K562 (cell line): ENCODE measurements at regions not wholly inside any gene's neighbourhood (a gene's known extent, or its start where the extent isn't known, plus 50 kb on each side); places are given as distances from the start of the nearest gene placed in this dataset.

Experiments used
- ATAC-seq: fragments of 200-7000 bp; cut with Tn5 transposase; 3 replicates; pipeline ENCODE4 v1.9.1; 2020; ENCODE audit warnings: moderate library complexity
- BruUV-seq: library from RNA; stranded (reverse); fragments of 400-500 nt; replicated peaks from 2 replicates; lab custom pipeline; 2021; lab: Mats Ljungman, UMichigan
- CTCF ChIA-PET: fragments of 300-600 bp; formaldehyde crosslinking; extraction: SDS; loops from one replicate; lab custom pipeline; 2021; ENCODE audit warnings: low intra/inter-chr PET ratio; lab: Yijun Ruan, JAX
- POLR2A ChIA-PET: fragments of 300-600, 350-650 bp; sonication (Branson Sonifier 250); formaldehyde crosslinking; extraction: SDS; loops from one replicate; lab custom pipeline; 2021; ENCODE audit warnings: antibody characterized with exemption, inconsistent platforms; lab: Yijun Ruan, JAX
- DNase-seq, 4 experiments: peaks; one replicate each; pipeline versions ENCODE4 v3.0.0 to v3.0.0-alpha.2; 2011 to 2018; ENCODE audit warnings: low spot score in 3 of 4, mixed read lengths in 3 of 4; ENCODE audit errors: extremely low read depth in 1 of 4
- FAIRE-seq: peaks from 2 replicates; lab custom pipeline; 2011; peaks lifted over from hg19 to GRCh38; lab: Jason Lieb, UNC
- H2AFZ ChIP-seq: 2 replicates; pipeline ENCODE4 v1.6.0; 2011; ENCODE audit warnings: low read depth, low read length, control low read depth, inconsistent platforms
- H3K27ac ChIP-seq: fragments of 200-600 bp; 3 replicates; pipeline ENCODE4 v1.8.0; 2011; ENCODE audit warnings: low read depth, mild to moderate bottlenecking, control low read depth, inconsistent platforms, low read length, moderate library complexity, mixed read lengths; ENCODE audit errors: extremely low read depth
- H3K27me3 ChIP-seq, 2 experiments: fragments of 300-600 bp in 1 of 2; 2 replicates in 1 of 2; 3 replicates in 1 of 2; pipeline versions ENCODE4 v1.6.0 to v1.8.0; 2011; ENCODE audit warnings: inconsistent platforms in 2 of 2, low read length in 2 of 2, mild to moderate bottlenecking in 1 of 2, mixed read lengths in 1 of 2, moderate library complexity in 1 of 2; ENCODE audit not compliant: control insufficient read depth in 2 of 2, insufficient read depth in 2 of 2
- H3K36me3 ChIP-seq: fragments of 300-600 bp; 3 replicates; pipeline ENCODE4 v1.8.0; 2011; ENCODE audit warnings: mild to moderate bottlenecking, low read length, inconsistent platforms; ENCODE audit not compliant: control insufficient read depth, insufficient read depth
- H3K4me1 ChIP-seq, 2 experiments: fragments of 200-600 bp in 1 of 2; replicated peaks in 1 of 2; 2 replicates in 1 of 2; 3 replicates in 1 of 2; pipeline versions ENCODE4 v1.5.1 to v1.8.0; 2011; ENCODE audit warnings: inconsistent platforms in 2 of 2, low read length in 2 of 2, mild to moderate bottlenecking in 1 of 2, mixed read lengths in 1 of 2, moderate library complexity in 1 of 2; ENCODE audit not compliant: control insufficient read depth in 2 of 2, insufficient read depth in 2 of 2
- H3K4me2 ChIP-seq: 2 replicates; pipeline ENCODE4 v1.6.1; 2011; ENCODE audit warnings: low read length, control low read depth, inconsistent platforms, mixed read lengths; ENCODE audit not compliant: insufficient read depth
- H3K4me3 ChIP-seq: fragments of 200-600 bp; sonication (generic), shearing (Covaris generic); 2 replicates; pipeline ENCODE4 v1.5.1; 2016; ENCODE audit warnings: control low read depth, inconsistent platforms
- H3K79me2 ChIP-seq: fragments of 200-600 bp; 3 replicates; pipeline ENCODE4 v1.8.0; 2011; ENCODE audit warnings: low read length, inconsistent platforms; ENCODE audit not compliant: control insufficient read depth, insufficient read depth
- H3K9ac ChIP-seq, 2 experiments: 2 replicates each; pipeline versions ENCODE4 v1.6.0 to v1.6.1; 2011; ENCODE audit warnings: low read depth in 2 of 2, low read length in 2 of 2, control low read depth in 1 of 2, inconsistent platforms in 1 of 2, mild to moderate bottlenecking in 1 of 2, mixed read lengths in 1 of 2; ENCODE audit not compliant: insufficient read depth in 1 of 2
- H3K9me1 ChIP-seq: one replicate; pipeline ENCODE4 v1.6.0; 2011; ENCODE audit warnings: inconsistent platforms, mild to moderate bottlenecking, low read length, moderate library complexity; ENCODE audit not compliant: control insufficient read depth, insufficient read depth
- H3K9me3 ChIP-seq: replicated peaks from 2 replicates; pipeline ENCODE4 v1.5.1; 2011; ENCODE audit warnings: low read depth, low read length, inconsistent platforms; ENCODE audit not compliant: control insufficient read depth, insufficient read depth
- H4K20me1 ChIP-seq: replicated peaks from 2 replicates; pipeline ENCODE4 v1.6.1; 2011; ENCODE audit warnings: low read length, inconsistent platforms, mixed read lengths; ENCODE audit not compliant: control insufficient read depth, insufficient read depth
- CHD1 ChIP-seq: fragments of 200-600 bp; sonication (generic); IDR thresholded peaks from one replicate; pipeline ENCODE4 v1.6.1; 2012; ENCODE audit warnings: mild to moderate bottlenecking, moderate library complexity, low read length, inconsistent platforms
- CHD4 ChIP-seq: fragments of 200-600 bp; sonication (generic); IDR thresholded peaks from 3 replicates; pipeline ENCODE4 v1.6.1; 2012; ENCODE audit warnings: low read depth, mild to moderate bottlenecking, mixed read lengths, low read length, inconsistent platforms; ENCODE audit not compliant: insufficient read depth, insufficient replicate concordance, poor library complexity, severe bottlenecking
- FOXJ2 ChIP-seq: fragments of 200-800 bp; sonication (Bioruptor generic); IDR thresholded peaks from 2 replicates; pipeline ENCODE4 v1.6.1; 2016; ENCODE audit warnings: missing genetic modification characterization, missing compliant biosample characterization
- GATA2 ChIP-seq: sonication (generic); formaldehyde crosslinking; IDR thresholded peaks from 2 replicates; pipeline ENCODE4 v1.4.0; 2020; ENCODE audit warnings: mild to moderate bottlenecking, missing genetic modification reagents
- MCM7 ChIP-seq, 2 experiments: fragments of 450-650 bp; IDR thresholded peaks; 2 replicates each; pipeline ENCODE4 v1.6.1; 2016 to 2018
- MECOM ChIP-seq: fragments of 250-450 bp; sonication (Bioruptor Pico); IDR thresholded peaks from 2 replicates; pipeline ENCODE4 v1.8.0; 2022; ENCODE audit warnings: inconsistent platforms
- MIER1 ChIP-seq: fragments of 450-650 bp; IDR thresholded peaks from 2 replicates; pipeline ENCODE4 v1.6.1; 2016; ENCODE audit warnings: antibody characterized with exemption, mild to moderate bottlenecking, low read depth
- NR4A1 ChIP-seq, 2 experiments: fragments of 250-450 bp in 1 of 2; fragments of 450-650 bp in 1 of 2; sonication (Bioruptor Pico) in 1 of 2; IDR thresholded peaks; 2 replicates each; pipeline versions ENCODE4 v1.4.0 to v1.6.1; 2016 to 2020; ENCODE audit warnings: mild to moderate bottlenecking in 2 of 2, missing compliant biosample characterization in 1 of 2, missing genetic modification characterization in 1 of 2, moderate library complexity in 1 of 2
- SREBF2 ChIP-seq: sonication (generic); formaldehyde crosslinking; IDR thresholded peaks from 2 replicates; pipeline ENCODE4 v1.4.0; 2020; ENCODE audit warnings: mild to moderate bottlenecking, missing genetic modification reagents
- ZNF75A ChIP-seq: fragments of 450-650 bp; formaldehyde crosslinking; IDR thresholded peaks from 2 replicates; pipeline ENCODE4 v1.4.0; 2020; ENCODE audit warnings: mild to moderate bottlenecking
- WGBS: fragments of 100-300 bp; shearing (Covaris generic); methylation state at CpG from one replicate; pipeline ENCODE4 v1.1.6; 2016; ENCODE audit warnings: low coverage, mixed read lengths; ENCODE audit not compliant: insufficient coverage; ENCODE audit errors: missing lambda C conversion rate; 5-methylcytosine and 5-hydroxymethylcytosine counted together
- in situ Hi-C: fragments of 300-500 bp; cut with MboI; formaldehyde crosslinking; loops from 4 replicates; pipeline ENCODE4 v1.15.0; 2018; ENCODE audit warnings: inconsistent platforms, mixed read lengths
- intact Hi-C: fragments of 100-400 bp; cut with micrococcal nuclease; formaldehyde crosslinking; loops from 2 replicates; pipeline ENCODE4 v1.14.2; 2022
- TF ChIP-seq, protein P1 (sequence below): sonication (generic); formaldehyde crosslinking; IDR thresholded peaks from 2 replicates; pipeline ENCODE4 v1.8.0; 2022; ENCODE audit warnings: missing genetic modification reagents, mild to moderate bottlenecking, moderate library complexity, borderline replicate concordance
- TF ChIP-seq, protein P2 (sequence below): sonication (generic); formaldehyde crosslinking; IDR thresholded peaks from 2 replicates; pipeline ENCODE4 v1.8.0; 2022; ENCODE audit warnings: mild to moderate bottlenecking, missing genetic modification reagents

DNA sequence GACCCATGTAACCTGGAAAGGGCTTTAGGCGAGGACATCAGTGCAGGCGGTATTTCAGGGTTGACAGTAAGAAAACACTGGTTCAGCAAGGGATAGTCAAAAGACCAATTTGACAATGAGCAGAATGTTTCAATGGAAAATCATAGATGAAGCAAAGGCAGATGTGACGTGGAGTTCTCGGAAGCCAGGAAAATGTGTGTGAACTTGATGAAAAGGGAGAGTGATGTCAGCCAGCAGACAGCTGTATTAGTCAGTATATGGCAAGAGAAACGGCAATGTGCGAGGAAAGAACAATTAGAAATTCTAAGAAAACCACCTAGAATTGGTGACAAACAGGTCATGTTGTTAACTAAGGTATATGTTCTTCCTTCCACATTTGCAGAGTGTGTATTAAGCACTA lies 503.9 kb upstream of the DAB2 start:
- Histone ChIP-seq H3K9ac (no peak overlapping the region), H3K9me3 (no peaks in the 10 kb centered on the region; the same call in 1 of the 2 replicates), H3K9me1 (no peaks in the 10 kb centered on the region), H3K4me3 (no peak overlapping the region)
- intact Hi-C loops, result no loop called here
- TF ChIP-seq MIER1, result no peak
- no peak for TF ChIP-seq FOXJ2 (tag)
- TF ChIP-seq CHD4, result no peak
- no peak for TF ChIP-seq ZNF75A (CRISPR knock-in tag)
- TF ChIP-seq MCM7 (IDR thresholded peaks at IDR 0.05), result no peak
- TF ChIP-seq, all 486 proteins: peak for 0
- no TSS peak for BruUV-seq
- Histone ChIP-seq H3K4me2 (no peak overlapping the region), H3K79me2 (no peaks in the 10 kb centered on the region), H3K4me1 (no peaks in the 10 kb centered on the region), H2AFZ (no peak overlapping the region), H3K27ac (no peak overlapping the region), H3K36me3 (no peaks in the 10 kb centered on the region), H4K20me1 (no peaks in the 10 kb centered on the region), H3K27me3 (no peaks in the 10 kb centered on the region)
- WGBS, result 0% methylated on average over 6 of the region's 6 CpGs
- ATAC-seq, result no peak
- no peak for DNase-seq
- ChIA-PET CTCF (no interaction called here), POLR2A (no interaction called here)
- FAIRE-seq, result no peak
- in situ Hi-C loops, result loop anchor here (25.0 kb wide), 1 partner anchor 759 kb away; the partner anchor contains the start of gene PTGER4

DNA sequence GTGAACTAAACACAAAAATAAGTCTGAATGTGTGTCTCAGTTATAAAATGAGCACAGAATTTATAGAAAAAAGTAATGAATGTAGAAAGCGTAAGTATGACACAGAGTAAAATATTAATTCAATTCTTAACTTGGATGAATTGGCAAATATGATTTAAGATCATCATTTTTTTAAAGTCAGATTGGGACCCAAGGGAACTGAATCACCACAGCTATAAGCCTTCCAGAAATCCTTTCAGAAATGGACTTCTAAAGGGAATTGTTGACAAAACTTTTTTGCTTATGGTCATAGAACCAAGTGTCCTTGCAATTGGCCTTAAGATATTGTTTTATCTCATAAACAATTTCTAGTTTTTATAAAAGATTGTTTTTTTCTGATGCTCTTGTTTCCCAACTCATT lies 495.1 kb upstream of the DAB2 start:
- POLR2A ChIA-PET, result no interaction called here
- TF ChIP-seq GATA2, result no peak
- TF ChIP-seq, protein P1, sequence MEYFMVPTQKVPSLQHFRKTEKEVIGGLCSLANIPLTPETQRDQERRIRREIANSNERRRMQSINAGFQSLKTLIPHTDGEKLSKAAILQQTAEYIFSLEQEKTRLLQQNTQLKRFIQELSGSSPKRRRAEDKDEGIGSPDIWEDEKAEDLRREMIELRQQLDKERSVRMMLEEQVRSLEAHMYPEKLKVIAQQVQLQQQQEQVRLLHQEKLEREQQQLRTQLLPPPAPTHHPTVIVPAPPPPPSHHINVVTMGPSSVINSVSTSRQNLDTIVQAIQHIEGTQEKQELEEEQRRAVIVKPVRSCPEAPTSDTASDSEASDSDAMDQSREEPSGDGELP (CRISPR knock-in tag), result no peak
- TF ChIP-seq SREBF2 (CRISPR knock-in tag), result no peak
- TF ChIP-seq NR4A1 (CRISPR knock-in tag; IDR thresholded peaks at IDR 0.05), result no peak
- no peak for TF ChIP-seq NR4A1 (tag; IDR thresholded peaks at IDR 0.05)
- TF ChIP-seq, protein P2, sequence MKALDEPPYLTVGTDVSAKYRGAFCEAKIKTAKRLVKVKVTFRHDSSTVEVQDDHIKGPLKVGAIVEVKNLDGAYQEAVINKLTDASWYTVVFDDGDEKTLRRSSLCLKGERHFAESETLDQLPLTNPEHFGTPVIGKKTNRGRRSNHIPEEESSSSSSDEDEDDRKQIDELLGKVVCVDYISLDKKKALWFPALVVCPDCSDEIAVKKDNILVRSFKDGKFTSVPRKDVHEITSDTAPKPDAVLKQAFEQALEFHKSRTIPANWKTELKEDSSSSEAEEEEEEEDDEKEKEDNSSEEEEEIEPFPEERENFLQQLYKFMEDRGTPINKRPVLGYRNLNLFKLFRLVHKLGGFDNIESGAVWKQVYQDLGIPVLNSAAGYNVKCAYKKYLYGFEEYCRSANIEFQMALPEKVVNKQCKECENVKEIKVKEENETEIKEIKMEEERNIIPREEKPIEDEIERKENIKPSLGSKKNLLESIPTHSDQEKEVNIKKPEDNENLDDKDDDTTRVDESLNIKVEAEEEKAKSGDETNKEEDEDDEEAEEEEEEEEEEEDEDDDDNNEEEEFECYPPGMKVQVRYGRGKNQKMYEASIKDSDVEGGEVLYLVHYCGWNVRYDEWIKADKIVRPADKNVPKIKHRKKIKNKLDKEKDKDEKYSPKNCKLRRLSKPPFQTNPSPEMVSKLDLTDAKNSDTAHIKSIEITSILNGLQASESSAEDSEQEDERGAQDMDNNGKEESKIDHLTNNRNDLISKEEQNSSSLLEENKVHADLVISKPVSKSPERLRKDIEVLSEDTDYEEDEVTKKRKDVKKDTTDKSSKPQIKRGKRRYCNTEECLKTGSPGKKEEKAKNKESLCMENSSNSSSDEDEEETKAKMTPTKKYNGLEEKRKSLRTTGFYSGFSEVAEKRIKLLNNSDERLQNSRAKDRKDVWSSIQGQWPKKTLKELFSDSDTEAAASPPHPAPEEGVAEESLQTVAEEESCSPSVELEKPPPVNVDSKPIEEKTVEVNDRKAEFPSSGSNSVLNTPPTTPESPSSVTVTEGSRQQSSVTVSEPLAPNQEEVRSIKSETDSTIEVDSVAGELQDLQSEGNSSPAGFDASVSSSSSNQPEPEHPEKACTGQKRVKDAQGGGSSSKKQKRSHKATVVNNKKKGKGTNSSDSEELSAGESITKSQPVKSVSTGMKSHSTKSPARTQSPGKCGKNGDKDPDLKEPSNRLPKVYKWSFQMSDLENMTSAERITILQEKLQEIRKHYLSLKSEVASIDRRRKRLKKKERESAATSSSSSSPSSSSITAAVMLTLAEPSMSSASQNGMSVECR (CRISPR knock-in tag), result no peak
- no peak for TF ChIP-seq MECOM (CRISPR knock-in tag)
- TF ChIP-seq CHD1, result no peak

More for the DNA sequence above, 495.1 kb upstream of the DAB2 start:
- in situ Hi-C loops (no loop called here), intact Hi-C loops (no loop called here)
- Histone ChIP-seq H3K4me2 (no peak overlapping the region), H3K4me1 (no peaks in the 10 kb centered on the region), H3K79me2 (no peaks in the 10 kb centered on the region), H3K9ac (no peak overlapping the region), H3K9me1 (no peaks in the 10 kb centered on the region), H3K36me3 (no peaks in the 10 kb centered on the region), H3K4me3 (no peak overlapping the region), H4K20me1 (no peaks in the 10 kb centered on the region), H2AFZ (no peak overlapping the region), H3K27ac (no peak overlapping the region), H3K9me3 (no peaks in the 10 kb centered on the region), H3K27me3 (no peaks in the 10 kb centered on the region)
- 0% methylated on average over 1 of the region's 1 CpG for WGBS
- ATAC-seq (no peak), FAIRE-seq (no peak), DNase-seq (no peak)
- CTCF ChIA-PET, result no interaction called here
- BruUV-seq, result no TSS peak
